NCI-H2196 (cell line): ENCODE measurements at regions not wholly inside any gene's neighbourhood (a gene's known extent, or its start where the extent isn't known, plus 50 kb on each side); places are given as distances from the start of the nearest gene placed in this dataset.

ENCODE experiments used
- DNase-seq: peaks from one replicate; lab custom pipeline; 2025; ENCODE audit not compliant: unreplicated experiment; lab: John Stamatoyannopoulos, UW

DNA sequence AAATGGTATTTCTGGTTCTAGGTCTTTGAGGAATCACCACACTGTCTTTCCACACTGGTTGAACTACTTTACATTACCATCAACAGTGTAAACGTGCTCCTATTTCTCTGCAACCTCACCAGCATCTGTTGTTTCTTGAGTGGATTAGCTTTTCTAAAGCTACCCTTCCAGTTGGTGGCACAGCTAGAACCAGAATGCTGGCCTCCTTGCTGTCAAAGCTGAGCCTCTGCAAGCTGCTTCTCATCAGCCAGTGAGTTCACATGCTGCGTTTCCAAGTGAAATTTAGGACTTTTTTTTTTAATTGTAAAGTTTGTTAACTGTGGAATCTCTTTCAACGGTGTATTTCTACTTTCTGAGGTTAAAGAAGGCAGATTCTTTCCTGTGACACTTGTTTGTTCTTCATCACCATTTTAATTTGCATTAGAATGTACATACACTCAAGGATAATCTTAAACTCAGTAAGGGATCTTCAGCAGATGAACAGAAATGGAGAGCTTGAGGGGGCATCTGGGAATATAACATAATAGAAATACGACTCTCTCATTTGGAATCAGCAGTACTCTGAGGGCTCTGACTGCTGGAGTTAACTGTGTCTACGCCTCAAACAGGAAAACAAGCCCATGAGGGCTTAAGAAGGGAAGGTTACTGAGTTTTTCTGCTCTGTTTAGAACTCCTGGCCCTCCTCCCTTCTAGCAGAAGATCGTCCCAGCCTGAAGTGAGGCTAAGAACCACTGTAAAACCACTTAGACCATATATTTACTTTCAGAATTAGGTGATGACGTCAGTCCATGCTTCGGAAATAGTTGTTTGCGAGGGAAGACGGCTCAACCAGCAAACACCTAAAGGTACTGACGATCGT lies 148.4 kb upstream of the FAM20A start:
- DNase-seq = no peak

DNA sequence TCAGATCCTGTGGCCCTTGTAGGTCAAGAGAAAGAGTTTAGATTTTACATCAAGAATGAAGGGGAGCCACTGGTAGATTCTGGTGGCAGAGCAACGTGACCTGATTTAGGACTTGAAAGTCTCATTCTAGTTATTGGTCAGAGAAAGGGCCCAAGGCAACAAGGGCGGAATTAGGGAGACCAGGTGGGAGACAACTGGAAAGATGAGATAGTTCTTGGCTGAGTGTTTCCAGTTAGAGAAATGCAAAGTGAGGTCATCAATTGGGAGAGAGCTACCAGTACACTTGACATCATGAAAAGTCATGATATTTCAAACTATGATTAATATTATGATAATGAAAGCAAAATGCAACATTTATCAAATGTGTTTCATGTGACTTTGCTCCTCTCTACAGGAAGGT lies 147.2 kb upstream of the FAM20A start:
- DNase-seq = no peak

DNA sequence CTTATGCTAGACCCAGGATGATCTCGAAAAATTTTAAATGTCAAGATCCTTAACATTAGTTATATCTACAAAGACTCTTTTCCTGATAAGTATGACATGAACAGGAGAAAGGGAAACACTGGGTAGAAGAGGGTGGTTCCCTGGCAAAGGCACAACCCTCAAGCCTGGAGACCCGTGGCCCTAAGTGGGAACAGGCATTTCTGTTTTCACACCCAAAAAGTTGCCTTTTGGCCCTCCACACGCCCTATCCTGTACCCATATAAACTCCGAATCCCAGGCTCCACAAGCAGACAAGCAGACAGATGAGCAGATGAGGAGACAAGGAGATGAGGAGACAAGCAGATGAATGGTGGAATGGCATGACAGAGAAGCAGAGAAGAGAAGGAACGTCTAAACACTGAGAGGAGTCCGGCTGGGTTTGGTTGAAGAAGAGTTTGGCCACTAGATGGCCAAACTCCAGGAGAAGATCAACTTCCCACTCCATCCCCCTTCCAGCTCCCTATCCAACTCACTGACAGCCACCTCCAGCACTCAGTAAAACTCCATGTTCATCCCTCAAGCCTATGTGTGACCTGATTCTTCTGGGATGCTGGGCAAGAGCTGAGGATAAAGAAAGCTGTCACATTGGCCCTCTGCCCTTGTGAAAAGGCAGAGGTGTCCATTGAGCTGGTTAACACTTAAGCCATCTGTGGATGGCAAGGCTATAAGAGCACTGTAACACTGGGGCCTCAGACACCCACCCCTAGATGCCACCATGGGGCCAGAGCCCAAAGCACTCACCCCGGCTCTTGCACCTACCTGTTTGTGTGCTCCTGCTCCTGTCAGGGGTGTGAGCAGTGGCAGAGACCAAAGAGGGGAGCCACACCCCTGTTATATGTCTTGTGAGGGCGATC lies 139.6 kb upstream of the FAM20A start:
- no peak for DNase-seq

DNA sequence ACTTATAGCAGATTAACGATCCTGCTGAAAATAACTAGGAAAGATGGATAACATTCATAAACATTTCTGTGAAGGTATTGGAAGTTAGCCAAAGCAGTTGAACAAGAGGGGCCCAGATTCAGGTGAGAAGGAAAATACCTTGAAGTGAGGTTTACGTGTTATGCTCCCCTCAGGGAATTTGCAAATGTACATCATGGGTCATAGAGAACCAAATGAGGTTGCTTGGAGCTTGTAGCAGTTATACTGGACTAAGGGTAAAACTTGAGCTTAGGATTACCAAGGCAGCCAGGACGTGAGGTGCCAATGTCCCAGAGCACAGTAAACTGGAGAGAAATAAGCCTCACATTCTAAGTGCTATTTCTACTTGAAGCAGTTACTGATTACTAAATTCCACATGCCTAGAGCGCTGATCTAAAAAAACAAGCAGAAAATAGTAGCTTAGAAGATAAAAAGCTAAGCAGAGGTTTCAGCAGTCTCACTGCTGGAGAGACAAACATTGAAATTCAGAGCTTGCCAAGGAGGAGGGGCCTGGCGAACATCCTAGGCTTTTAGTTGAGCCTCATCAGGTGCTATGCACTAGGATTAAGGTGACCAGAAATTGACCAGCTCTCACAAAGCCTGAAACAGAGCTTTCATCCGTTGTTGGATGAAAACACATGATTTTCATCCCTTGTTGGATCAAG lies 136.7 kb upstream of the FAM20A start:
- DNase-seq = no peak

DNA sequence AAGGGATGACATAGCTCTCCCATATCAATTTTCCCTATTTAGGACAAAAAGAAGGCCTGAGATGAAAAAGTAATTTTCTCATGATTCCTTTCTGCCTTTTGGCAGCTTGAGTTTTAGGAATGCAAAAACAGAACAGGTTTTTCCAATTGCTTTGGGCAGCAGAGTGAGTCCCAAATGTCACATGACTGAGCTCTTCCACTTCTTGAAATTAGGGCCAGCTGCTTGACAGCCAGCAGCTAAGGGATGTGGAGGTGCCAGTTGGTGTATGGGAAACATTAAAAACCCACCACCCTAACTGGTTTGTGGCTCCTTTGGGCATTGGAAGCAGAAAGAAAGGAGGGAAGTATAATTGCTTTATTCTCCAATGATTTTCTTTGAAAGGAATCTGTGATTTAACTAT lies 133.8 kb upstream of the FAM20A start:
- no peak for DNase-seq

DNA sequence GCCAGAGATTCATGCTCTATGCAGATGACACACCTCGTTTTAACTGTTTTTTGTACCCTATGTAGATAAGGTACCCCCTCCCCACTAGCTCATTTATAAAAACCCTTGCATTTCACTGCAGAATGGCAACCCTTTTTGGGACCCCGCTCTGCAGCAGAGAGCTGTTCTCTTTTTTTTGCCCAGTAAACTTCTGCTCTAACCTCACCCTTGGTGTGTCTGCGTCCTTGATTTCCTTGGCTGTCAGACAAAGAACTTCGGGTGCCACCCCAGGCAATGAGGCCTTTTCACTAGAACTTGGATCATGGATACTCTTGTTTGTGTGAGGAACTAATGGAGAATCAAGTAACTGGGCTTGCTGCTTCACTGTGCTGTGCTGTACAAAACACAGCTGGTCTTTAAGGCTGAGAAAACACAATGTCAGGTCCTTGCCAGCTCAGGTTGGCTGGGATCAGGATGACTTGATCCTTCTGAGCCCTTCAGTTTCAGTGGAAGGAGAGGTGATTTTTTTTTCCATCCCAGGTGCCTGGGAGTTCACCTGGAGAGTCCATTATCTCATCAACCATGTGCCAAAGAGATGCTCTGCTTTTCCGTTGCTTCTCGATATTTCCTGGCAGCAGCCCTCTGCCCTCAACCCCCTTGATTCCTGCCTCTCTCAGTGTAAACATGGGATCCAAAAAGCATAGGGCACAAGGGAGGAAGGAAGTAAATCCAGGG lies 133.2 kb upstream of the FAM20A start:
- DNase-seq = no peak

DNA sequence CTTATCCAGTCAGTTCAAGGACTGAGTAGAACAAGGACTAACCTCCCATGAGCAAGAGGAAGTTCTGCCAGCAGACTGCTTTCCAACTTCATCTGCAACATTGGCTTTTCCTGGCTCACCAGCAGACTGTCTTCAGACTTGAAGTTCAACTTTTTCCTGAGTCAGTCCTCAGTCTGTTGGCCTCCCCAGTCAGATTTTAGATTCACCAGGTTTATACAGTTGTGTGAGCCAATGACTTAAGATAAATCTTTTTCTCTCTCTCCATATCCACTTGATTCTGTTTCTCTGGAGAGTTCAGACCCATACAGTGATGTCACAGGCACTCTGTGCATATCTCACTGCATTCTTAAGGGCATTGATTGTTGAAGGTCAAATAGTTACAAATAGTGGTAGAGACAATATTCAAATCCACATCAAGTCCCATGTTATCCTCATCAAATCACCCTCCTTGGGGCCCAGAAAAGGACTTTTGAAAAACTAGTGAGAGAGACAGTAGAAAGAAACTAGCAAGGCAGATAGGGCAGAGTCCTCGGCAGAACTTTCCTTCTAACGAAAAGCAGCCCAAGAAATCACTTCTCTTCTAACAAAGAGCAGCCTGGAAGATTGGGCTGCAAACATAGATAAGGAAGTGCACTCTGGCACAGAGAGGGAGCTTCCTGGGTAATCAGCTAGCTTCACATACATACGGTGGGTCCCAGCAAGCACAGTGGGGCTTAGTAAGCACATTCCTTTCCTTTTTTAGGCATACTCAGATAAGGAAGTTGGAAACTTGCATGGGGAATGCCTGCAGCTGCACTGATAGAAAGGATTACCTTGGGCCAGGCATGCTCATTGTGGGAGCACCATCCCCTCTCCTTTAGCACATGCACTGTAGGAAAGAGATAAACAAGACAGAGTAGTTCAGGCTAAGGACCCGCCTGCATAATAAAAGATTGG lies 132.3 kb upstream of the FAM20A start:
- no peak for DNase-seq

DNA sequence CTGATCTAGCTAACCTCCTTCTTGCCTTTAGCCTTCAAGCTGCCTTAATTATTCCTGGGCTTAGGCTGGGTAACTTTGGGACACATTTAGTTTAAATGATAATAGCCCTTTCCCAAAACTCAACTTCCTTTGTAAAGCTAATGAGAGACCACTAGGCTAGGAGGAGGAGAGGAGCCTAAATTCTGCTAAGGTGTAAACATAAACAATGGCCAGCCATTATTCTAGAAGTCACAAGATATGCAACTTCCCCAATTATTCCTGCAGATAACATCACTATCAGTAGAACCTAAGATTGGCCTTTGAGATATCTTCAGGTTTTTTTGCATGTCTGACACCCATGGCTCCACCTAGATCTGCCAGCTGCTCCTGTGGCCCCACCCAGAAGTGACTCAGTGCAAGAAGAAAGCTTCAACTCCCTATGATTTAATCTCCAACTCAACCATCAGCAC lies 131.2 kb upstream of the FAM20A start:
- no peak for DNase-seq

DNA sequence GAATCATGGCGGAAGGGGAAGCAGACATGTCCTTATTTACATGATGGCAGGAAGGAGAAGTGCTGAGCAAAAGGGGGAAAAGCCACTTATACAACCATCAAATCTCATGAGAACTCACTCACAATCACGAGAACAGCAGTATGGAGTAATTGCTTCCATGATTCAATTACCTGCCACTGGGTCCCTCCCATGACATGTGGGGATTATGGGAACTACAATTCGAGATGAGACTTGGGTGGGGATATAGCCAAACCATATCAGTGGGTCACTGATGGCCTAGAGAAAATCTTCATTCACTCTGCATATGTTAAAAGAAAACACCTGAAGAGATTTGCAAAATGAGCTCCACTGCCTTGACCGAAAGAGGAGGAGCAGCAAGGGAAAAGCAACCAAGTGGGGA lies 130.3 kb upstream of the FAM20A start:
- no peak for DNase-seq

DNA sequence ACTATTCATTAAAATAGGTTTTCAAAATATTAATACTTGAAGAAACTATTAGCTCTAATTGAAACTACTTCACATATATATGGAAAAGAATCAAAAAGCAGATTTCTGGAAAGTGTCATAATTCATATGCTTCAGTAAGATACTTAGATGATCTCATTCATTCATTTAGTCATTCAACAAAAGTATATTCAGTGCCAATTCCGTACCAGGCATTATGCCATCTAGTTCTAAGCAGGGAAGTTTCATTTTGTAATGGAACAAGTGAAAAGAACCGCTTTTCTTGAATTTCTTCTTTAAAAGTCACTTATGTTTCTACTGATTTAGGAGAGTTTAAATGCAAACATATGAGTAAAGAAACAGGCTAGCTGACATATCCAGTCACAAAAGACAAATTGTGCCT lies 118.3 kb upstream of the FAM20A start:
- no peak for DNase-seq

DNA sequence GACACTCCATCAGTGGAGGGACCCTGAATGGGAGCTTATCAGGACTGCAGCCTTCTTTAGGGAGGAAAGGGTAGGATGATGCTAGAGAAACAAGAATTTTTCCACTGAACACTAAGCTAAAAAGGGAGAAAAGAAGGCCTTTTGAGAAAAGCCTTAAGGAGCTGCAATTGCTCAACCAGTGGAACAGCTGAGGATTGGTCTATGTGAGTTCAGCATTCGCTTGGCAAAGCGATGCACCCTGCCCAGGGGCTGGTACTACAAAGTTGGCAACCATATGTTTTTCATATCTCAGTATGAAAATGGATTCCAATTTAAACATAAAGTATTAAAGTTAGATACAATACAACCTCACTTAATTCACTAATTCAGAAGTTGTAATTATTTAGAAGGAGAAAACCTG lies 117.8 kb upstream of the FAM20A start:
- DNase-seq = no peak

DNA sequence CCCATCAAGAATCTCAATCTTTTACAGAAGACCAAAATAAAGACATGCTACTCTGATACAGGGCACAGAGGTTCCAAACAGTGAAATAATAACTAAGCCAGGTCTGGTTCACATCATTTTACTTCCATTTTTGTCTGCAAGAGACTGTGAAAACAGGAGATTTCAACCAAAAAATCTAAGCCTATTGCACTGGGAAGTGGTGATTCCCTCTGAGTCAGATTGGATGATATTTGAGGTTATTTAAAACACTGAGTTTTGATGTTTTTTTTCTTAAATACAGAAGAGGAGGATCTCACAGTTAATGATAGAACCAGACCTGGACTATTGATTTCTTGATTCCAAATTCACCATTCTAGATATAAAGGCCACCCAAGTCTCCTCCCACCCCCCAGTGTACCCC lies 117.3 kb upstream of the FAM20A start:
- DNase-seq = no peak

DNA sequence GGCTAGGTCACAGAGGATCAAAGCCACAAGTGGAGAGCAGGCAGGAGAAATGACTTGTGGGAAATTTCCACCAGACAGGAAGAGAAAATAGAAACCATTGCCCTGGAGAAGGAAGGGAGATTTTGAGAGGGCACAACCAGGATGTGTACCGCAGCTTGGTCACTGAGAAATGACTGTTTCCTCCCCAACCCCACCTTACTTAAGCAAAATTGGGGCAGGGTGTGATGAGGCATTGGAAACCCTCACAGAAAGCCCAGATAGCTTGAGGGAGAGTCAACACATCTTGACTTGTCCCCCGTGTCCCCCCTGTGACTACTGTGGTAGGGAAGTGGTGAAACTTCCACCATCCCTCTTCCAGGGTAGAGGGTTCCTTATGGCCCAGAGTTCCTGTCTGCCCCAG lies 113.5 kb upstream of the FAM20A start:
- DNase-seq = no peak

DNA sequence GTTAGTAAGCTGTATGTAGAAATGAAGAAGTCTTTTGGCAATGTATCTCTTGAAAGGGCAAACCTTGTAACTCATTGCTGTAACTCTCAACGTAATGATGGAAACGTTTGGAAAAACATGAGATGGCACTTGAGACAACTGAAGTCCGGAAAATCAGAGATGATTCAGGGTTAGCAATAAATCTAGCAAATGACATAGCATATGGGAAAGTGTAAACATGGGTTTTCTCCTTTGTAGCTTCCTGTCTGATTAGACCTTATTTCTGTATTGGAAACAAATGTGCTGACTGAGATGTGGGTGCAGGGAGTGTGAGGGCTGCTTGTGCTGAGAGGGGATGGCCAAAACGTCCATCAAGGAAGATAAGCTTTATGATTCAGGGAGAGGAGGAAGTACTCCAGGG lies 110.7 kb upstream of the FAM20A start:
- DNase-seq = no peak

DNA sequence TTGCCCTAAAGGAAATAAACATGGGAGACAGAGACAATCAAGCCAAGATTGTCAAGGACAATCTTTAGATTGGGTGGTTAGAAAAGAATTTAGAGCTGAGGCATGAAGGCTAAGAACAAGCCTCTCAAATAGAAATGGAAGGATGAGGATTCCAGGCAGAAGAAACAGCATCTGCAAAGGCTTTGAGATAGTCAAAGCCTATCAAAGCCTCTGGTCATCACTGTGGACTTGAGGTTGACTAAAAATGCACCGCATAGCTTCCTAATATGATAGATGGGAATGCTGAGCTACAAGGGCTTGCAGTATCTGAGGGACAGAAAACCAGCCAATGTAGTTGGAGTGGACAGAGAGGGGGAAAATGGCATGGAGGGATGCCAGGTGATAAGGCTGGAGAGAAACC lies 109.8 kb upstream of the FAM20A start:
- DNase-seq = no peak

DNA sequence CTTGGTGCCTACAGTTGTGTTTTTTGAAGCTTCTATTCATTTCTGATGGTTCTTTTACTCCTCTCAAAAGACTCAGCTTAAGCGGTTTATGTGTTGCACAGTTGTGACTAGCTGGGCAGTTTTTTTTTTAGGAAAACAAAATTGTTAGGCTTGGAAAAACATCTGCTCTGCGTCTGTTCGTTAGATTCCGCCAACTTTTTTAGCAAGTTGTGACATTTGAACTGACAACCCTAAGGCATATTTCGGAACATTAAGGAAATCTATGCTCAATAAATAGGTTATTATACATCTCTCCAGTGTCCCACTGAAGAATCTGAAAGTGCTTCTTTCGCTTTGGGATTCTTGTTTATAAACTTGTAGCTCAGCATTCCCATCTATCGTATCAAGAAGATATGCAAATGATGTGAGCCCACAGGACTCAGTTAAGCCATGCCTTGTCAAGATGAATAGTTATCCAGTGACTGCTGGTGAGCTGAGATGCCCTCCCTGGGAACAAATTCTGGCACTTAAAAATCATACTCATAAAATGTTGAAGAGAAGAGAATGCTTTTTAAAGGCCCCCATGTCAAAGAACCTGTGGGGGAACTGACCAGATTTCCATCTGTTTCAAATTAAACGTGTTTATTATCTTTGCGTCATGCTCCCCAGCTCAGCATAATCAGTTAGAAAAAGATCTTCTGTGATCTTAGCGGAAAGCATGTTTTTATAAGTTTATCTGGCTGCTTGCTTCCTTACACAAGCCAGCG lies 109.0 kb upstream of the FAM20A start:
- no peak for DNase-seq

DNA sequence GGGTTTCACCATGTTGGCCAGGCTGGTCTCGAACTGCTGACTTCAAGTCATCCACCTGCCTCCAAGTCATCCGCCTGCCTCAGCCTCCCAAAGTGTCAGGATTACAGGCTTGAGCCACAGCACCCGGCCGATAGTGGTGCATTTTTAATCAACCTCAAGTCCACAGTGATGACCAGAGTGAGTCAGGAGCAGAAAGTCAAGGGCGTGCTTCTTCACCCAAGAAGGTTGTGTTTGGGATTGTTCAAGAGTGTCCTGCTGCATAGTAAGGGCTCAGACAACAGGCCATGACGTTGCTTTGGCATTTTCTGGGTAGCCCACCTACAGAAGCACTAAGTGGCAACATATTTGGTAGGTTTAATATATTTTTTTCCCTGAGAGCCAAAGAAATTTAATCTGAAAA lies 108.3 kb upstream of the FAM20A start:
- DNase-seq = no peak

DNA sequence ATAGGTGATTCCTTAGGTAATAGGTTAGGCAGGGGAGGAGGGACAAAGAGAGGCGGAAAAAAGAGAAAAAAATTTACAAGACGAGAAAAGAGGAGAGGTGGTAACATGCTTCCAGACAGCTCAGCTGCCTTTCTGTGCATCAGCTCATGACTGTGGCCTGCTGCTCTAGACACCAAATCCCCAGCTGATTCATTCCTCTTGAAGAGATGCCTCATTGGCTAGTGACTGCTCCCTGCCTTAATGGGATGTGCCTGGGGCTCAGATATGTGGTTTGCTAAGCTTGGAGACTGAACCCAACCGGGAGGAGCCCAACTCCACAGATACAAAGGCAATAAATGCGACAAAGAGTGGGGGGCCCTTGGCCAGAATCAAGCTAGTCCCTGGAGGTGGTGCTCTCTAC lies 105.9 kb upstream of the FAM20A start:
- DNase-seq = no peak

DNA sequence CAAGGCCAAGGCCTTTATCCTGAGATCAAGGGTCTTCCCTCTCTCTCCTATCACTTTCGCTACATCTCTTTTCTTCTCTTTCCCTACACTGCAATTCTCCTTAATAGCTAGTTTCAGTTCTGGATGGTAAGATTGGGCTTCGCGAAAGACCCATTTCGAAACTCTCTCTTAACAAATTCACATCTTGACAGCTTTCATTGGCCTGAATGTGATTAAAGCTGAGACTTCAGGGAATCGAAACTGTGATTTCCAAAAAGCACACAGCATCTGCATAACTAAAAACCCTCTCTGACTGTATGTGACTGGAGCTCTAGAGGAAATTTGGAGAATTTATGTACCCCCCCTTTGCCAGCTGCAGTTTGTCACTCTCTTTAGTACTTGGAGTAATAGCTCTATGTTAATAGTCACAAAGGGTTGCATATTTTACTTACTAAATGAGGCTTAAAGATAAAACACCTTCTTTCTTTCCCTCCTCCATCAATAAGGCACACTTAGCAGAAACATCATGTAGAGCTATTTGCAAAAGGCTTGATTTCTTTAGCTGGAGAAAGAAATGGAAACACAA lies 105.3 kb upstream of the FAM20A start:
- no peak for DNase-seq
